AG10803 (cell line): ENCODE measurements at regions not wholly inside any gene's neighbourhood (a gene's known extent, or its start where the extent isn't known, plus 50 kb on each side); places are given as distances from the start of the nearest gene placed in this dataset.
"Not testable (repeated sequence)": the region's sequence is repeated elsewhere in the genome, so short reads cannot be mapped to it uniquely, and the experiment has no call there.

Experiments
- DNase-seq: peaks from one replicate; pipeline ENCODE4 v3.0.0; 2010; ENCODE audit warnings: low read depth
- H3K4me3 ChIP-seq: 2 replicates; pipeline ENCODE4 v1.5.1; 2011; ENCODE audit warnings: mild to moderate bottlenecking, low read length, control low read depth
- TF ChIP-seq, protein P1 (sequence below): conservative IDR thresholded peaks from 2 replicates; pipeline ENCODE4 v1.5.1; 2011; ENCODE audit warnings: mild to moderate bottlenecking, low read length, control low read depth, inconsistent platforms

DNA sequence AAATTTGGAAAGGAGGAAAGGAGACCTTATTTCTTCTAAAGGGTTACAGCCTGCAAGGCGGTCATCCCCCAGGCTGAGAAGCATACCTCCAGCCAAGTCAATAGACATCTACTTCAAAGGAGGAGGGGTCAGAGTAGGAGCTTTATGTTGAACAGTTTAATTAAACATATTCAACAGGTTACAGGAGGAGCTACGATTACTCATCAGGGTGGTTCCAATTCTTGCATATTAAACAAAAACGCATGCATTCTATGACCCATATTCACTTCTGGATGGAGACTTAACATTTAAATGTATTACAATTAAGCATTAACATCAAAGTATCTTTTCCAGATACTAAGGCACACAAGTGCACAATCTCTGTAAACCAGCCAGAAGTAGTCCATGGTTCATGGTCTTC lies 1955.0 kb downstream of the PCDH9 start:
- no peak for DNase-seq
- H3K4me3 ChIP-seq = no peak overlapping the region
- TF ChIP-seq, protein P1, sequence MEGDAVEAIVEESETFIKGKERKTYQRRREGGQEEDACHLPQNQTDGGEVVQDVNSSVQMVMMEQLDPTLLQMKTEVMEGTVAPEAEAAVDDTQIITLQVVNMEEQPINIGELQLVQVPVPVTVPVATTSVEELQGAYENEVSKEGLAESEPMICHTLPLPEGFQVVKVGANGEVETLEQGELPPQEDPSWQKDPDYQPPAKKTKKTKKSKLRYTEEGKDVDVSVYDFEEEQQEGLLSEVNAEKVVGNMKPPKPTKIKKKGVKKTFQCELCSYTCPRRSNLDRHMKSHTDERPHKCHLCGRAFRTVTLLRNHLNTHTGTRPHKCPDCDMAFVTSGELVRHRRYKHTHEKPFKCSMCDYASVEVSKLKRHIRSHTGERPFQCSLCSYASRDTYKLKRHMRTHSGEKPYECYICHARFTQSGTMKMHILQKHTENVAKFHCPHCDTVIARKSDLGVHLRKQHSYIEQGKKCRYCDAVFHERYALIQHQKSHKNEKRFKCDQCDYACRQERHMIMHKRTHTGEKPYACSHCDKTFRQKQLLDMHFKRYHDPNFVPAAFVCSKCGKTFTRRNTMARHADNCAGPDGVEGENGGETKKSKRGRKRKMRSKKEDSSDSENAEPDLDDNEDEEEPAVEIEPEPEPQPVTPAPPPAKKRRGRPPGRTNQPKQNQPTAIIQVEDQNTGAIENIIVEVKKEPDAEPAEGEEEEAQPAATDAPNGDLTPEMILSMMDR = no peak

- not testable (repeated sequence) for H3K4me3 ChIP-seq, DNase-seq
Observed at GRCh38 chr13:65273811-65274420, 1956.2 kb downstream of the PCDH9 start.

GRCh38 chr13:65268009-65268408 lies 1962.1 kb downstream of the PCDH9 start:
- TF ChIP-seq, protein P1 = no peak
- H3K4me3 ChIP-seq = no peak overlapping the region
- DNase-seq = no peak

- no peak overlapping the region for H3K4me3 ChIP-seq
- no peak for DNase-seq
- TF ChIP-seq, protein P1 = no peak
Observed at GRCh38 chr13:65265988-65266387, 1964.1 kb downstream of the PCDH9 start.

DNA sequence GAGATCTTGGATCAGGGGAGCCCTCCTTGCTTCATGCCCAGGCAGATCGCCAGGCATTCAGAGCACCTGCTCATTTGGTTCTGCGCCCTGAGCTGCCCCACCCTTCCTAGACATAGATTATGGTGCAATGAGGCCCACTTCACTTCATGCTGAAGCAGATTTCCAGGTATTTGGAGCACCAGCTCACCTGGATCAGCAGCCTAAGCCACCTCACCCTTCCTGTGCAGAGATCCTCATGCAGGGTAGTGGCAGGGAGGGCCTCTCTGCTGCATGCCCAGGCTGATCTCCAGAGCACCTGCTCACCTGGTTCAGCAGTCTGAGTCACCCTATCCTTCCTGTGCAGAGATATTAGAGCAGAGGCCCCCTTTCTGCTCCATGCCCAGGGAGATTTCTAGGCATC lies 1966.1 kb downstream of the PCDH9 start:
- H3K4me3 ChIP-seq = no peak overlapping the region
- DNase-seq = no peak
- TF ChIP-seq, protein P1 = no peak

- TF ChIP-seq, protein P1 = no peak
- no peak for DNase-seq
- no peak overlapping the region for H3K4me3 ChIP-seq
Observed at GRCh38 chr13:65260946-65261891, 1968.9 kb downstream of the PCDH9 start.

DNA sequence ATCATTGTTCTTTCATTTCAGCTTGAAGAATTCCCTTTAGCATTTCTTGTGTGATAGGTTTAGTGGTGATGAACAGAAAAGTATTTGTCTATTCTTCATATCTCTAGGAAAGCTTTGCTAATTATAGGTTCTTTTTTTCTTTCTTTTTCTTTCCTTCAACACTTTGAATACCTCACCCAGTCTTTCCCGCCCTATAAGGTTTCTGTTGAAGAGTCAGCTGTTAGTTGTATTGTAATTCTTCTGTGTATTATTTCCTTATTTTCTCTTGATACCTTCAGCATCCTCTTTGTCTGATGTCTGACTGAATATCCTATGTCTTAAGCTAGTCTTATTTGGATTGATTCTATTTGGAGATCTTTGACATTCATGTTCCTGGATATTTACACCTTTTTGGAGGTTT lies 1989.4 kb downstream of the PCDH9 start:
- DNase-seq = no peak
- TF ChIP-seq, protein P1 = no peak
- H3K4me3 ChIP-seq = no peak overlapping the region
